ENCODE measurements at regions not wholly inside any gene's neighbourhood (a gene's known extent, or its start where the extent isn't known, plus 50 kb on each side); places are given as distances from the start of the nearest gene placed in this dataset.

- no peaks in the 10 kb centered on the region for H4K20me1 ChIP-seq (replicated peaks in 1 of 2; ENCODE audit: control insufficient read depth in 1 of 2, insufficient read depth in 2 of 2, low read length in 2 of 2)
- FAIRE-seq (no peak), DNase-seq (ENCODE audit: low read depth in 1 of 2, low spot score in 2 of 2) (no peak)
- H2AK5ac ChIP-seq (ENCODE audit: low read depth, low read length), result no peak overlapping the region
- H3K9ac ChIP-seq (replicated peaks in 1 of 4; ENCODE audit: extremely low read depth in 1 of 4, low read depth in 3 of 4, low read length in 3 of 4), result no peak overlapping the region
- no peak overlapping the region for H4K91ac ChIP-seq (replicated peaks; ENCODE audit: insufficient read length, low read length)
- H3K79me1 ChIP-seq (ENCODE audit: low read depth, low read length), result no peaks in the 10 kb centered on the region
- POLR2A ChIA-PET (ENCODE audit: partially characterized antibody), result no interaction called here
- no peak overlapping the region for H4K8ac ChIP-seq (ENCODE audit: extremely low read depth, insufficient read depth, low read length)
- no peak overlapping the region for H2BK15ac ChIP-seq (ENCODE audit: low read length)
- H2AFZ ChIP-seq (ENCODE audit: low read length), result no peak overlapping the region
- H3K4me2 ChIP-seq (ENCODE audit: insufficient read depth in 1 of 2, low read depth in 2 of 2, low read length in 2 of 2), result no peak overlapping the region
- no peaks in the 10 kb centered on the region for H3K36me3 ChIP-seq (ENCODE audit: control insufficient read depth in 2 of 4, insufficient read depth in 4 of 4, low read length in 3 of 4)
- H3K4me3 ChIP-seq (ENCODE audit: extremely low read depth in 1 of 4, insufficient read depth in 2 of 4, low read depth in 3 of 4, low read length in 4 of 4), result no peak overlapping the region
- H2BK120ac ChIP-seq (replicated peaks; ENCODE audit: low read depth, low read length), result no peak overlapping the region
- H2BK20ac ChIP-seq (ENCODE audit: low read length), result no peak overlapping the region
- H2BK5ac ChIP-seq (ENCODE audit: low read depth, low read length), result no peak overlapping the region
- no peak overlapping the region for H3K18ac ChIP-seq (ENCODE audit: extremely low read depth, low read length)
- TF ChIP-seq KDM1A (IDR thresholded peaks at IDR 0.05; ENCODE audit: borderline replicate concordance, low read length) (no peak), BCL11A (IDR thresholded peaks at IDR 0.05; ENCODE audit: low read depth in 2 of 2, low read length in 2 of 2) (no peak), EZH2 (IDR thresholded peaks at IDR 0.05; ENCODE audit: low read depth, low read length, severe bottlenecking) (no peak), TCF12 (IDR thresholded peaks at IDR 0.05; ENCODE audit: low read depth, low read length) (no peak), SIN3A (conservative IDR thresholded peaks at IDR 0.05 in 1 of 2, IDR thresholded peaks at IDR 0.05 in 1 of 2; ENCODE audit: low read depth in 1 of 2, low read length in 2 of 2) (no peak), YY1 (IDR thresholded peaks at IDR 0.05; ENCODE audit: low read depth, low read length) (no peak), SAP30 (IDR thresholded peaks at IDR 0.05; ENCODE audit: insufficient read depth, insufficient replicate concordance, low read length) (no peak), CEBPB (IDR thresholded peaks at IDR 0.05; ENCODE audit: low read depth, low read length) (no peak), SP1 (IDR thresholded peaks at IDR 0.05; ENCODE audit: low read depth, low read length) (no peak), TAF7 (optimal IDR thresholded peaks at IDR 0.05; ENCODE audit: borderline replicate concordance, low read depth, low read length) (no peak), ASH2L (IDR thresholded peaks at IDR 0.05; ENCODE audit: low read length) (no peak), GTF2F1 (IDR thresholded peaks at IDR 0.05; ENCODE audit: borderline replicate concordance, low read depth, low read length) (no peak), RXRA (IDR thresholded peaks at IDR 0.05; ENCODE audit: insufficient read depth, low read depth, low read length) (no peak), PHF8 (conservative IDR thresholded peaks at IDR 0.05; ENCODE audit: low read depth, low read length) (no peak), TBP (IDR thresholded peaks at IDR 0.05; ENCODE audit: low read depth, low read length) (no peak)
- 100% methylated on average over 1 of the region's 1 CpG; no CpG with 5 or more reads in 1 of the 2 experiments for WGBS, 2 experiments (ENCODE audit: extremely low coverage in 1 of 2, insufficient coverage in 1 of 2, insufficient read length in 1 of 2, insufficient replicate concordance in 2 of 2, low coverage in 1 of 2, low lambda C conversion rate in 2 of 2, missing lambda C conversion rate in 1 of 2)
- H3K56ac ChIP-seq (replicated peaks; ENCODE audit: insufficient read length, low read depth, low read length), result no peak overlapping the region
- H3K27ac ChIP-seq (ENCODE audit: low read depth, low read length), result no peak overlapping the region
- no peak overlapping the region for H3K4ac ChIP-seq (replicated peaks; ENCODE audit: insufficient read length, low read depth, low read length)
- no peaks in the 10 kb centered on the region for H3K9me3 ChIP-seq (ENCODE audit: insufficient read depth in 2 of 2, low read depth in 1 of 2, low read length in 1 of 2)
- no peak overlapping the region for H3K23ac ChIP-seq (ENCODE audit: insufficient read length)
- no peaks in the 10 kb centered on the region for H3K23me2 ChIP-seq (ENCODE audit: low read depth, low read length)
- H4K5ac ChIP-seq (ENCODE audit: insufficient read length, low read depth, low read length), result no peak overlapping the region
- H3K14ac ChIP-seq (ENCODE audit: insufficient read length), result no peak overlapping the region
- CTCF ChIA-PET (ENCODE audit: partially characterized antibody), result interaction anchor here (4.9 kb wide), 1 partner anchor 11 kb away, joined by 30 read pairs; no protein-coding TSS in a partner anchor
- H3K27me3 ChIP-seq (replicated peaks in 1 of 4; ENCODE audit: control insufficient read depth in 3 of 4, extremely low read depth in 1 of 4, insufficient read depth in 3 of 4, low read length in 3 of 4), result no peaks in the 10 kb centered on the region
- H2BK12ac ChIP-seq (ENCODE audit: low read depth, low read length), result no peak overlapping the region
- no peaks in the 10 kb centered on the region for H3K79me2 ChIP-seq (ENCODE audit: control insufficient read depth in 1 of 2, insufficient read depth in 2 of 2, low read length in 2 of 2)
- H3K4me1 ChIP-seq (replicated peaks in 1 of 4; ENCODE audit: control insufficient read depth in 3 of 4, insufficient read depth in 4 of 4, low read length in 3 of 4), result no peaks in the 10 kb centered on the region
Observed at GRCh38 chr11:87866951-87867350, 308.3 kb downstream of the RAB38 start.
